GM18861 (cell line): ENCODE measurements at regions not wholly inside any gene's neighbourhood (a gene's known extent, or its start where the extent isn't known, plus 50 kb on each side); places are given as distances from the start of the nearest gene placed in this dataset.

Experiments used
- ATAC-seq: cut with Tn5 transposase; IDR thresholded peaks from one replicate; pipeline ENCODE4 v1.9.1; 2021; ENCODE audit not compliant: unreplicated experiment

- ATAC-seq = no peak
Measured at GRCh38 chr11:109998921-109999320, 94.3 kb upstream of the ZC3H12C start.

GRCh38 chr11:110000031-110000502 lies 93.1 kb upstream of the ZC3H12C start:
- peak; percentile 98 for ATAC-seq

- ATAC-seq = no peak
Measured at GRCh38 chr11:110000850-110001249, 92.3 kb upstream of the ZC3H12C start.

GRCh38 chr11:110003426-110003825 lies 89.8 kb upstream of the ZC3H12C start:
- no peak for ATAC-seq

- ATAC-seq = no peak
Measured at GRCh38 chr11:110011595-110011994, 81.6 kb upstream of the ZC3H12C start.

- no peak for ATAC-seq
Measured at GRCh38 chr11:110015695-110016094, 77.5 kb upstream of the ZC3H12C start.

GRCh38 chr11:110019675-110020074 lies 73.5 kb upstream of the ZC3H12C start:
- ATAC-seq = no peak

- ATAC-seq = no peak
Measured at GRCh38 chr11:110022548-110022947, 70.6 kb upstream of the ZC3H12C start.

- ATAC-seq = no peak
Measured at GRCh38 chr11:110023711-110024110, 69.5 kb upstream of the ZC3H12C start.

- ATAC-seq = peak; percentile 88
Measured at GRCh38 chr11:110026858-110027626, 66.2 kb upstream of the ZC3H12C start.

GRCh38 chr11:110027627-110028371 lies 65.4 kb upstream of the ZC3H12C start:
- ATAC-seq = peak; percentile 32

GRCh38 chr11:110028921-110029320 lies 64.3 kb upstream of the ZC3H12C start:
- no peak for ATAC-seq

- ATAC-seq = no peak
Measured at GRCh38 chr11:110029714-110030113, 63.5 kb upstream of the ZC3H12C start.

GRCh38 chr11:110031171-110031570 lies 62.0 kb upstream of the ZC3H12C start:
- ATAC-seq = no peak

- no peak for ATAC-seq
Measured at GRCh38 chr11:110032259-110032658, 60.9 kb upstream of the ZC3H12C start.

GRCh38 chr11:110032957-110033570 lies 60.1 kb upstream of the ZC3H12C start:
- no peak for ATAC-seq

GRCh38 chr11:110034806-110035205 lies 58.4 kb upstream of the ZC3H12C start:
- ATAC-seq = no peak

GRCh38 chr11:110035357-110035756 lies 57.8 kb upstream of the ZC3H12C start:
- ATAC-seq = no peak

GRCh38 chr11:110038201-110038600 lies 55.0 kb upstream of the ZC3H12C start:
- no peak for ATAC-seq
